H1 (cell line): ENCODE measurements at regions not wholly inside any gene's neighbourhood (a gene's known extent, or its start where the extent isn't known, plus 50 kb on each side); places are given as distances from the start of the nearest gene placed in this dataset.

Experiments used
- EP300 ChIP-seq, 2 experiments: IDR thresholded peaks; 1 replicate in 1 of 2; 2 replicates in 1 of 2; pipeline ENCODE4 v1.6.1; 2011 to 2012; ENCODE audit warnings: low read depth in 2 of 2, low read length in 2 of 2, mild to moderate bottlenecking in 2 of 2, borderline replicate concordance in 1 of 2, inconsistent platforms in 1 of 2, moderate library complexity in 1 of 2
- TAF7 ChIP-seq: optimal IDR thresholded peaks from 2 replicates; pipeline ENCODE3; 2011; ENCODE audit warnings: low read depth, mild to moderate bottlenecking, inconsistent platforms, low read length, moderate library complexity, borderline replicate concordance
- TCF12 ChIP-seq: IDR thresholded peaks from 2 replicates; pipeline ENCODE4 v1.6.1; 2011; ENCODE audit warnings: low read depth, mild to moderate bottlenecking, low read length
- TF ChIP-seq, protein P1 (sequence below): IDR thresholded peaks from 2 replicates; pipeline ENCODE4 v1.6.1; 2012; ENCODE audit warnings: low read length, inconsistent platforms

DNA sequence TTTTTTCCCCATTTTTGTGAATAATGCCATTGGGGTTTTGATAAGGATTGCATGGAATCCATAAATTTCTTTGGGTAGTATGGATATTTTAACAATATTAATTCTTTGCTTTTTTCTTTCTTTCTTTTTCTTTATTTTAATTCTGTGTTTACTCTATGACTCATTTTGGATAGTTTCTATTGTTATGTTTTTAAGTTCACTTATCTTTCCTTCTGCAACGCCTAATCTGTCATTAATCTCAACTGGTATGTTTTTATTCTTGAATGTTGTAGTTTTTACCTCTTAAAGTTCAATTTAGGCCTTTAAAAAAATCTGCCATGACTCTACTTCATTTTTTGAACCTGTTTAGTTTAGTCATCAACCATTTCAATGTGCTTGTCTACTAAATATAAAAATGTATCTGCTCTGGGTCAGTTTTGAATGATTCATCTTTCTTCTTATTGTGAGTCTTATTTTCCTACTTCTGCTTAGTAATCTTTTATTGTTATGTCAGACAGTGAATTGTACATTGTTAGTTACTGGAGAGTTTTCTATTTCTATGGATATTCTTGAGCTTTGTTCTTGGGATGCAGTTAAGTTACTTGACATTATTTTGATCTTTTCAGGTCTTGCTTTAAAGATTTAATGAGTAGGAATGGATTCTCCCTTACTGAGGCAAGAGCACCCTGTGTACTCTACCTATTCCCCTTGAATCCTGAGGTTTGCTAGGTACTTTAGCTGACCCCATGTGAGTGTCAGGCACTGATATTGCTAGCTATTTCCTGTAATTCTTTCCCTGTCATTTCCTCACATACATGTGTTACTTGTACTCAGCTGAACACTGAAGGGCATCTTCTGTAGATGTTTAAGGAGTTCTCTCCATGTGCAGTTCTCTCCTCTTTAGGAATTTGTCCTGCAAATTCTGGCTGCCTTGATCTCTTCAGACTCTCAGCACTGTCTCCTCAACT is 104.2 kb downstream of the TFAP2B start (continued):
- TF ChIP-seq, protein P1, sequence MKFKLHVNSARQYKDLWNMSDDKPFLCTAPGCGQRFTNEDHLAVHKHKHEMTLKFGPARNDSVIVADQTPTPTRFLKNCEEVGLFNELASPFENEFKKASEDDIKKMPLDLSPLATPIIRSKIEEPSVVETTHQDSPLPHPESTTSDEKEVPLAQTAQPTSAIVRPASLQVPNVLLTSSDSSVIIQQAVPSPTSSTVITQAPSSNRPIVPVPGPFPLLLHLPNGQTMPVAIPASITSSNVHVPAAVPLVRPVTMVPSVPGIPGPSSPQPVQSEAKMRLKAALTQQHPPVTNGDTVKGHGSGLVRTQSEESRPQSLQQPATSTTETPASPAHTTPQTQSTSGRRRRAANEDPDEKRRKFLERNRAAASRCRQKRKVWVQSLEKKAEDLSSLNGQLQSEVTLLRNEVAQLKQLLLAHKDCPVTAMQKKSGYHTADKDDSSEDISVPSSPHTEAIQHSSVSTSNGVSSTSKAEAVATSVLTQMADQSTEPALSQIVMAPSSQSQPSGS = no peak
- TF ChIP-seq TAF7 (no peak), EP300 (IDR thresholded peaks at IDR 0.05; ENCODE audit: borderline replicate concordance in 1 of 2, low read depth in 2 of 2, low read length in 2 of 2) (no peak), TCF12 (no peak)
